GM18508 (cell line): ENCODE measurements at regions not wholly inside any gene's neighbourhood (a gene's known extent, or its start where the extent isn't known, plus 50 kb on each side); places are given as distances from the start of the nearest gene placed in this dataset.

ENCODE experiments used
- ATAC-seq: cut with Tn5 transposase; IDR thresholded peaks from one replicate; pipeline ENCODE4 v1.9.1; 2021; ENCODE audit warnings: moderate number of reproducible peaks; ENCODE audit not compliant: insufficient read depth, unreplicated experiment

DNA sequence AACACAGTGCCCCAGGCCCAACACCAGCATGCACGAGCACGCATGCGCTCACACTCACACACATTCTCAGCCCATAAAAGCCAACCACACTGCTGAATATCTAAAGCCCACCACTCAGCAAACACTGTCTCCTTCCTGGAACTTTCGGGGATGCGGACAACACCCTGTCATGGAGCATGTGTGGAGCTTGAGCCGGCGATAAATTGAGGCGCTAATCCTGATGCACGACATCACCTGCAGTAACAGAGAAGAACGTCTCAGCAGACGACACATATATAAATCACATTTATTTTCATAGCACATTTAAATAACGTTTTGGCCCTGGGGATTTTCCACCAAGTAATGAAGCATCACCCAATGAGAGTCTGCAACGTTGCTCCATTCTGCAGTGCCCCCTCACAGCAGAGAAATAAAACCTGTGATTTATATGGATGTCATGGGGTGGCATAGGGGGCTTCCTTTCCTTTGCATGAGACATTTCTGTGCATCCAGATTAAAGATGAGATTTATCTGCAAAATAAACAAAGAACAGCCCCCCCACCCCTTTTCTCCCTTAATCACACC lies 267.7 kb upstream of the NFE2L3 start:
- ATAC-seq, result no peak

DNA sequence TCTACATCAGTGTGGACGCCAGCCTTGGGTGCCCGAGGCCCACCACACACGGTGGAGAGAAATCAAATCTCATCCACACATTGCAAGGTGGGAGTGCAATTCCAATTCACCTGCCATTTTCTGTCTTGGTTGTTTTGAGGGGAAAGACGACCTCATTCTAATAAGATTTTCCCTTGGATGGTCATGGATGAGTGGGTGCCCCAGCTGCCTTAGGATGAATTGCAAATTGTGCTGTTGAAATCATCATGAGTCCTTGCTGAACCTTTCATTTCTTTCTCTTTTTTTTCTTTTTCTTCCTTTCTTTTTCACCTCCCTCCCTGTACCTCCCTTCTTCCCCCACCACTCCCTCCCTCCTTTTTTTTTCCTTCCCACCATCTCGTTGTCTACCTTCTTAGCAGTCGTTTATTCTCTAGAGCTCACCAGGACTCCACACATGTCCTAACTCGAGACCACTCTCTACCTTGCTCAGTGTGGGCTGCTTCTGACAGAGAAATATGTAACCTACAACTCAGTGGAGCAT lies 266.9 kb upstream of the NFE2L3 start:
- no peak for ATAC-seq

DNA sequence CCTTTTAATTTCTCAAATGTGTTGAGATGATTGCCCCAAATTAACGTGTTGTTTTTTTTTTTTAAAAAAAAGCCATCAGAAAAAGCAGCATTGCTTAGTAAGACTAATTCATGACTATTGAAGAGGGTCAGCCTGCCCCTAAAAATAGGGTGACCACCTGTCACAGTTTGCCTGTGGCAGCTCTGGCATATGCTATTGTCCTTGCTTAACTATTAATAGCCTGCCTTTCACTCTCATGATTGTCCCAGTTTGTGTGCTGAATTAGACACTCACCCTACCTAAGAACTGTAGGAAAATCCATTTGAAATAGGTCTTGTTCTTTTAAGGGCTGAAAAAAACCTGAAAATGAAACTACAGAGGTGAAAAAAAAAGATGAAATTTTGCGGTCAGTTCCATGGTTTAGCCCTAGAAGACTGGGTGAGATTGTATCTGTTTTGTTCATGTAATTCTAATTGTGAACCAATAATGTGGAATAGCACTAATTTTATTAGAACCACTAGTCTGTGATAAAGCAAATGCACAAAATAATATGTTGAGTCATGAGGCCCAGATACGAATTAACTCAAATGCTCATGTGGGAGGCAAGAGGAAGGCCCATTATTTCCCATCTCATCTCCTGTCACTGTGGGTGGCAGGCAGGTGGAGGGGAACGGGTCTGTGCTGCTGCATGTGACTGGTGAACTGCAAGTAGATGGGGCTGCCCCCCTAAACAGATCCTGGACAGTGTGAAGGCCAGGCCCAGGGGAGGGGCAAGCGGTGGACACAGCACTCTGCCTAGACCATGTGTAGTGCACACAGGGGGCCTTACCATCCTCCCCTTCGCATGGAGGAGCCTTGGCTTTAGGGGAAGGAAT lies 265.4 kb upstream of the NFE2L3 start:
- no peak for ATAC-seq

DNA sequence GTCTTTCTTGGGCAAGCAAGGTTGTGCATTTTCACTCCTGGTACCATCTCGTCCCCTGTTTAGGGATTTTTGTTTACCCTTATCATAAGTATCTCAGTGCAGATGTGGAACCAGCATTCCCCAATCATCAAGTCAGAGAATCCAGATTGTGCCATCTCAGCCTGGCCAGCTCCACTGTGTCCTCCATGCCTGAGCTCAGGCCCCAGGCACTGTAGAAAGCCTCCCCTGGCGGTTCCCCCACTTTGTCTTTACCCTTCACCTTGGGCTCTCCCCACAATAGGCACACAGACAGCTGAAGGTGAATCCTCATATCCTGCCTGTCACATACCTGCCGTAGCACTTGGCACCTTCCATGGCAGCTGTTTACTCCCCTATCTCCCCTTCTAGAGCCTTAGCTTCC lies 264.7 kb upstream of the NFE2L3 start:
- ATAC-seq, result no peak

DNA sequence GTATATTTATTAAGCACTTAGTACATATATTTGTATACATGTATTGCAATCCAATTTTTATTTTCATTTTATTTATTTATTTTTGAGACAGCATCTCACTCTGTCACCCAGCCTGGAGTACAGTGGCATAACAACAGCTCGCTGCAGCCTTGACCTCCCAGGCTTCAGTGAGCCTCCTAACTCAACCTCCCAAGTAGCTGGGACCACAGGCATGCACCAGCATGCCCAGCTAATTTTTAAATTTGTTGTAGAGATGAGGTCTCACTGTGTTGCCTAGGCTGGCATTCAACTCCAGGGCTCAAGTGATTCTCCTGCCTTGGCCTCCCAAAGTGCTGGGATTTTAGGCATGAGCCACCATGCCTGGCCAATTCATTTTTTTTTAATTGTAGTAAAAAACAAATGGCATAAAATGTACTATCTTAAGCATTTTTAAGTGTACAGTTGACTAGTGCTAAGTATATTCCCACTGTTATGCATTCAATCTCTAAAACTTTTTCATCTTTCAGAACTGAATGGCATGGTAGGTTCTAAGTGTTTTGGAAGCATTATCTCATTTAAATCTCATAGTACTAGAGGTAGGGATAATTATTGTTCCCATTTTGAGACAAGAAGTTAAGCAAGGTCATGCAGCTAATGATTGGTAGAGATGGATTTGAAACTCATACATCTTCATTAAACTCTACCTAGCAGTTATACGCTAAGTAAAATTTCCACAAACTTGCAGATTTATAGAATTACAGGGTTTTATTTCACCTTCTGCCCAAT lies 264.0 kb upstream of the NFE2L3 start:
- no peak for ATAC-seq

DNA sequence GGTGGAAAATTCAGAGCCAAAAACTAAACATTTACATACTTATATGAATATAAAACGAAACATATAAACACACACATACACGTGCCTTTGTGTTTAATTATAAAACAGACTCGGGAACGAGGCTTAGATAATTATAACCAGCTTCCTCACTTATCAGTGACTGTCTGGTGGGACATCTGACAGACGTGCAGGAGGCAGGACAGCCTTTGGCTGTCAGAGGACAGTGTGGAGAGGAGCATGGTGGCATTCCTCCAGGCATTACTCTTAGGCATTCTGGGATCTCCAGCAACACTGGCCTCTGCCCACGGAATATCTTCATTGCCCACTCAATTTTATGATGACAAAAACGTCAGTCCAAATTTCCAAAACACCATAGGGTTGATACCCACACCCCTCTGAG lies 262.2 kb upstream of the NFE2L3 start:
- ATAC-seq, result no peak

DNA sequence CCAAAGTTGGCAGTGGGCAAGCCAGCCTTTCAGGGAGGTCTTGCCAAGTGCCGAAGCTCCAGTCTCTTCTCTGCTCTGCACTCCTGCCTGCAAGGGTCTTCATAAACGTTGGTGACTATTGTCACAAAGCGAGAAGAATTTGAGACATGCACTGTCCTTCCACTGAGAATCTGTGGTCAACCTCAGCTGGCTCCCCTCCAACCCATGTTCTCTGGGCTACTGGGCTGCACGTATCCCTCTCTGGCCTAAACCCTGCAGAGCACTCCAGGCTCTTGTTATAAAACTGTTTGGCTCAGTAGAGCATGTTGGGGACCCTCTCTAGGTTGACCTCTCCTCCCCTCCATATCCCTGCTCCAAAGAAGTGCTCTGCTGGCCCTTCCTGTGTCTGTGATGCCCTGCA lies 260.4 kb upstream of the NFE2L3 start:
- ATAC-seq, result no peak

DNA sequence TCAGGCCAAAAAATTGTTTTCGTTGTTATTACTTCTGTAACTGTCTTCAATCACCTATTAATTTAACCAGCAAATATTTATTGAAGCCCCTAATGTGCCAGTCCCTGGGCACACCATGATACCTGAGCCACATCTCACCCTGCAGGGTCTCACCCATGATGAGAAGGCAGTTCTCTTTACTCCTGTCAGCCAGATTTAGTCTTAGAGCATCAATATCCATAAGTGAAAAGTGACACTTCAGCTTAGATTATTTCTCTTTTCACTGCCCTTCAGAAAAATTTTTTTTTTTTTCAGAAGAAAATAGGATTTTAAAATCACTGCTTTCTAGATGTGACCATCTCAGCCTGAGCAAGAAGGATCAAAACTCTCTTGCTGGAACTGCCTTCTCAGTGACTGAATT lies 258.6 kb upstream of the NFE2L3 start:
- ATAC-seq, result no peak

DNA sequence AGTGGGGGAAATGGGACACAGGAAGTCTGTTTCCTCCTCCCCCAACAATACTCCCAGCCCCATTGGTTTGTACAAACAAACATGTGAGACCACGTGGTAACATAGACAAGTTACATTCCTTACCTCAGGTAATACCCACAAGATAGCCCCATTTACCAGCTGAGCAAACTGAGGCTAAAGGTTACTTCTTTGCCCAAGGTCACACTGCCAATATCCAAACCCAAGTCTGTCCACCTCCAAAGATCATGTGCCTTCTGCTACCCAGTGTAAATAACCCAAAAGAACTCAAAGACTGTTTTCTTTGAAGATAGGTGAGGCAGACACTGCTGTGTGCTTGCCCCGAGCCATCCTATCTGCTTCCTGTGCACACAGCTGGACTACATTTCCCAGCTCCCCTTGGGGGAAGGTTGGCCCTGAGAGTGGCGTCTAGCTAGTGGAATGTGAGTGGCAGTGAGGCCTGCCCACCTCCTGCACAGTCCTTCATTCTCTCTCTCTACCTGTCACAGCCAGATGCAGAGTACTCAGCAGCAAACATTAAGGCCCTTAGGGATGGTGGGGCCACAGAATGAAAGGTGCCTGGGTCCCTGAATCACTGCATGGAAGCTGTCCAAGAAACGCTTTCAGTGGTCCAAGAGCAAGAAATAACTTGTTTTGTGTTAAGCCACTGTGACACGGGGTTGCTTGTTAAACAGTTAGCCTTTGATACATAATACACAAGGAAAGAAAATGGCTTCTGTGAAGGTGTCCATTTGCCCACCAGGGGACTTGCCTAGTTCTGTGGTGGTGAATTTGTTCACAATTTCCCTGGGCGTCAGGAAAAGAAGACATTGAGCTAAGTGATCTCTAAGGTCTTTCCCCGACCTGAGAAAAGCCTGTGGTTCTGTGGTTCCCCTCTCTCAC lies 257.7 kb upstream of the NFE2L3 start:
- ATAC-seq, result no peak

DNA sequence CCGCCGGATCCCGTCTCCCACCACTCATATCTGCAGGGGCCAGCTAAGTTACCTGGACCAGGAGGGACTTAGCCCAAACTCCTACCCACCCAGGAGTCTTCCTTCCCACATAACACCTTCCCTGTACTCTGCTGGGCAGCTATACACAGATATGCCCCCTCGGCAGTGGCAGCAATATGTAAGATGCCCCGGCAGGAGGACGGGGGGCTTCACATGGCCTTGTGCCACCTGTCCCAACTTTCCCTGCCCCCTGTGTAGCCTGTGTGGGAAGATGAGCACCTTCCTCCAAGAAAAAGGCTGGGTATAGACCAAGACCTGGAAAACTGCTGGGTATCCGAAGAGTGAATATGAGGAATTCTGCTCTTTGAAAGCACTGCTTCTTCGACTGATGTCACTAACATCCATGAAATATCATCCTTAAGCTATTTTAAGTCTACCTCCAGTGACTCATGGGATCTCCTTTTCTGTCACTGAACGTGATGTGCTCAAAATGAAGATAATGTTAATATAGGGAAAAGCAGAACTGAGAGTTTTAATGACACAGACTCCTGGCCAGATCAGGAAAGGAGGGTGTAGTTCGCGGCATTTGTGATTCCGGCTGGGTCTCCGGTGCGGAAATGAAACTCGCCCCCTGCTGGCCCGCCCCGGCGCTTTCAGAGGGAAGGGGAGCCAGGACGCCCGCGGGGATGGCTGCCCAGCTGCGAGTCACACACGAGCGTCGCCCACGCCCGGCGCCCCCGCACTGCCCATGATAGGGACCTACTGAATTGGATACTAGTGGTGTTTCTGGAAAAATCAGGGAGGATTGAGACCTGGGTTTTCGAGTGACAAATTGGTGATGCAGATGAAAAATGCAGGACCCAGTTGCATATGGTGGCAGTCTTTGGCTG lies 256.9 kb upstream of the NFE2L3 start:
- peak; percentile 37 for ATAC-seq

DNA sequence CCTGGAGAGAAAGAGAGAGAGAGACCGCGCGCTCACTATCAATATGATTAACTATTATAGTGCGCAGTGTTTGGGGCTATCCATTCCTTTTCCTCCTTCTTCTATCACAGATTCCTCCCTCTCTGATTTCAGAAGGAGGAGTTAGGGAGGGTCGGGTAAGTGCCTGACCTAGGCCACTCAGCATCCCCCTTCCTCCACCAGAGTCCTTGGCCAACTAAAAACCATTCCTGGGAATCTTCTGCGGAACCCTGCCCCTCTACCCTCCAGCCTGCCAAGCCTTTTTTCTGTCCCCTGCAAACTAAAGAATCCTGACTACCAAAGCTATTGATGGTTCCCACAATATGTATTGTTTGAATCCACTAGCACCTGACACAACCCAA lies 256.2 kb upstream of the NFE2L3 start:
- ATAC-seq, result no peak

DNA sequence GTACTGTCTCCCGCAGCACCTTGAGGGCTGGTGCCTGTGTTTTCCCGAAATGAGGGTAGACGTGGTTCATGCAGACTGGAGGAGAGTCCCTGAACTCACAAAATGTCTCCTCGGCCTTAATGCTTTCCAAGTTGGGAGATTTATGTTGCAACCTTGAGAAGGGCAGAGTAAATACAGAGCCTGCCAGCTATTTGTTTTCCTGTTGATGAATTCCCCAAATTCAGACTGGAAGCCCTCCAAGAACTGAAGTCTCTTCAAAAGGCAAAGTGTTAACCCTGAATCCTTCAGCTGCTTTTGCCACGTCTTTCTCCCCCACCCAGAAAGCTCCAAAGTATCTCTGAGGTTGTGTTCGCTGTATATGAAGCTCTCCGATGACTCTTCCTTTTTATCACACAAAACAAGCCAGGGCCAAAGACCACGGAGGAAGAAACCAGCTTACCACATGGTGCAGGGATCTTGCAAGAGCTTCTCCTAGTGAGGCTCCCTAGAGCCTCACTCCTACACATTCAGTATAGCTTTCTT lies 254.7 kb upstream of the NFE2L3 start:
- no peak for ATAC-seq

DNA sequence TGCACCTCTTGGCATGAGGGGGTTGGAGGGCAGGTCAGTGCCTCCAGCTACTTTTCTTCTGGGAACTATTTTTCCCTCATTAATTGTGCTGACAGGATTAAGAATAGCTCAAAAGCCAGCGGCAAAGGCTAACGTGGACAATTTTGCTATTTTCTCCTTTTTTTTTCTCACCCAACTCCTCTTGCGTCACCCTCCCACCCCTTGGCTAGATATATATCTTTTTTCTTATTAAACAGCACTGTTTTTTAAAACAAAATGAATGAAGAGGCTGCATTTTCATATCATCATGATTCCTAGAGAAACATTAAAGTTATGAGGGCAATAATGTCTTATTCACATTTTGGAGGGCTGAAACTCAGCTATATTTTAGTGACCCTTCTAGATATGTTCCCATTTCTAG lies 251.8 kb upstream of the NFE2L3 start:
- no peak for ATAC-seq

DNA sequence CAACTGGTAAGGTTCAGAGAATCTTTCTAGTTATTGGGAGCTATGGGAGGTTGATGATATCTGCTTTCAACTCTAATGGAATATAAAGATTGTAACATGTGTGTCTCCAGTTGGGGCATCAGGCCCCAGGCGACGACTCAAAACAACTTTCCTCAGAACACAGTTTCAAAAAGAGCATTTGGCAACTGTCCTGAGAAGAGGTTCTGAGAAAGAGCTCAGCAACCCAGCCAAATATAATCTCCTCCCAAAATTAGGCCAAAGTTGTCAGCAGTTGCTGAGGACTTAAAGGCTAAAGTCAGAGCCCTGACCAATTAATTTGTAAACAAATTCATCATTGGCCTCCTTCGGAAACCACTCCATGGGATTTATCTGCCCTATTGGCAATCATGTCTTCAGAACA lies 251.1 kb upstream of the NFE2L3 start:
- ATAC-seq, result no peak

DNA sequence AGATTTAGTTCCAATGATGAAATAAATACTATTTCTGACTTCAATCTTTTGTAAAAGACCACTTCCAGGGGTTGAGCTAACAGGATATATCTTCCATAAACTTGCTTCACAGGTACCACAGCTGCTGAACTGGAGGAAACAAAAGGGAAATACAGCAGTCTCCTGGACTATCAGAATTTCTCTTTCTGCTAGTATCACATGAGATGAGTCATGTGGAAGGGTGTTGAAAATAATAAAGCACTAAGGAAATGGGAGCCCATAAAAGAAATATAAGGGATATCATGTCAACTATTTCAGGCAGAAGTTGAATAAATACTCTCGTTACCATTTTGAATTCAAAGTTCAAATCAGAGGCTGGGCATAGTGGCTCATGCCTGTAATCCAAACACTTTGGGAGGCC lies 250.3 kb upstream of the NFE2L3 start:
- ATAC-seq, result no peak

DNA sequence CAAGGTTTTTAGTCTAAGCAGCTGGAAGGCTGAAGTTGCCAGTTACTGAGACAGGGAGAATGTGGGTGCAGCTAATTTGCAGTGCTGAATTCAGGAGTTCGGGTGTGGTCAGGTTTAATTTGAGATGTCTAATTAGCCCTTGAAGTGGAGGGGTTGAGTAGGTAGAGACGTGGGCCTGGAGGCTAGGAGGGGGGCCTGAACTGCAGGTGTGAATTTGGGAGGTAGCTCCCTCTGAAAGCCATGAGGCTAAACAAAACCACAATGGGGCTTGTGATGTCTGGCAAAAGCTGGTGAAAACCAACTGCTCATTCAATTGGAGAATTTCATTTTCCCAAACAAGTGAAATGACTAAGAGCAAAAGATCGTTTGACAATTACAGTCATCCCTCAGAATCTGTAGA lies 246.0 kb upstream of the NFE2L3 start:
- ATAC-seq, result no peak

DNA sequence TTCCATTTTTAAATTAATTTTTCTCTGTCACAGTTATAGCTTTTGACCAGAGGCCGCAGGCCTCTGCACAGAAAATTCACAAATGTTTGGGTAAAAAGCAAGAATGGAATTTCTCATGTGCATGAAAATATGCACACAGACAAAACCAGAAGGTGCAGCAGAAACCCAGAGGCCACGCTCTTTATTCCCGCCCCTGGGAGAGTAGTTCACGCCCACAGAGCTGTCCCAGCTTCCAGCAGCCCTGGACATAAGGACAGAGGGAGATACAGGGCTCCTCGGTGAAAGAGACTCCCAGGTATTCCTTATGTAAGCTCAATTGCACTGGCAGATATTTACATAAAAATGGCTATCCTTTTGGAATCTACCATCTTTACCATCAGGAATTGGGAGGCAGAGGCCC lies 245.2 kb upstream of the NFE2L3 start:
- ATAC-seq, result no peak

DNA sequence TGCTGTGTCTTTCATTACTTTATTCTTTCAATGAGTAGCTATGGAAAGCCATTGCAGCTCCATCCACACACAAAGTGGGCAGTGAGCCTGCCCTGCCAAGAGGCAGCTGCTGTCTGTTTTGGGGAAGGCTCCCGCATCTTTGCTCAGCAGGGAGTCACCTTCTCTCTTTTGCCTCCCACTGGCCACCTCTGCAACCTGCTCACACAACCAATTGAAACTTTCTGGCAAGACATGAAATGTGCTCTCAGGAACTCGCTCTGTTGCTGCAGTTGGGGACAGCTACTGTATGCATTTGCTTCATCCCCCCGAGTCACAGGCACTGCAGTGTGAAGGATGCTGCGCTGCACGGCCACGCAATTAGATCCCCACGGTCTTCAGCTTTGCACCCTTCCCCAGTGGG lies 244.8 kb upstream of the NFE2L3 start:
- no peak for ATAC-seq

DNA sequence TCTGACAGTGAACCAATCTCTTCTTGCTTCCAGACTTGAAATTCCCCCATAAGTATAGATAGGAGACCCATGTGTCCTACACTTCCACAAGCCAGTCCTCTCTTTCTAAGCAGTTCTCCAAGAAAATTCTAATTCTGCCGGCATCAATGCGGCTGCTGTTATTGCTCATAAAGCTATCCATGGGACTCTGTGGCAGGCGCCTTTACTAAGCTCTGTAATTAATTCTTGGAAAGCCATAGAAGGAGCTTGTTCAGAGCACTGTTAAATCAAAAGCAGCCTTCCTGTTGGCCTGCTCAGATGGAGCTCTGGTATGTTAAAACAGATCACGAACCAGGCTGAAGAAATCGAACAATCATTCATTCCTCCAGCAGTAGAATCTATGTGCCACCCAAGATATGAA lies 244.3 kb upstream of the NFE2L3 start:
- ATAC-seq, result no peak
